Activated T-helper 2 cell treated with anti-CD3 and anti-CD28 coated beads, Interferon-gamma antibody, Interleukin-2, Interleukin-4, amounts not matched to agents 10 μg/mL and 5 μg/mL and 100 μg/mL, durations not matched to agents 14 hours and 24 hours and 36 hours (primary cell): ENCODE measurements at regions not wholly inside any gene's neighbourhood (a gene's known extent, or its start where the extent isn't known, plus 50 kb on each side); places are given as distances from the start of the nearest gene placed in this dataset.
"Not testable (repeated sequence)": the region's sequence is repeated elsewhere in the genome, so short reads cannot be mapped to it uniquely, and the experiment has no call there.

Experiments
- DNase-seq: peaks from one replicate; pipeline ENCODE4 v3.0.0; 2021; ENCODE audit warnings: low spot score
- H3K27ac Mint-ChIP-seq: one replicate; pipeline ENCODE4 v1.8.0; 2021; ENCODE audit warnings: mixed read lengths
- H3K27me3 Mint-ChIP-seq: one replicate; pipeline ENCODE4 v1.8.0; 2021; ENCODE audit warnings: low read depth, mixed read lengths
- H3K36me3 Mint-ChIP-seq: one replicate; pipeline ENCODE4 v1.8.0; 2021; ENCODE audit warnings: low read depth, mixed read lengths
- H3K4me1 Mint-ChIP-seq: one replicate; pipeline ENCODE4 v1.8.0; 2021; ENCODE audit warnings: low read depth, mixed read lengths
- H3K4me3 Mint-ChIP-seq: one replicate; pipeline ENCODE4 v1.8.0; 2021; ENCODE audit warnings: low read depth, mild to moderate bottlenecking, moderate library complexity, mixed read lengths
- H3K9me3 Mint-ChIP-seq: one replicate; pipeline ENCODE4 v1.8.0; 2021; ENCODE audit warnings: mixed read lengths
- intact Hi-C: fragments of 100-400 bp; cut with micrococcal nuclease; formaldehyde crosslinking; loops from one replicate; pipeline ENCODE4 v1.15.1; 2023

DNA sequence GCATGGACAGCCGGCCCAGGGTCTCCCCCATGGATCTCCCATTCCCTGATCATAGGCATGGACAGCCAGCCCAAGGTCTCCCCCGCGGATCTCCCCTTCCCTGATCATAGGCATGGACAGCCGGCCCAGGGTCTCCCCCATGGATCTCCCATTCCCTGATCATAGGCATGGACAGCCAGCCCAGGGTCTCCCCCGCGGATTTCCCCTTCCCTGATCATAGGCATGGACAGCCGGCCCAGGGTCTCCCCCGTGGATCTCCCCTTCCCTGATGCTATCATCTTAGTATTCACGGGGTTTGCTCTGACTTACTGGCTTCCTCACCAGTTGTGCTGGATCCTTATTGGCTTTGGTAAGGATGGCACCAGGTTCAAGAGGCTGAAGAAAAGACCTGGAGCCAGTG lies 769.4 kb upstream of the TPTE start:
- H3K27ac Mint-ChIP-seq, H3K27me3 Mint-ChIP-seq, H3K4me3 Mint-ChIP-seq, intact Hi-C loops, DNase-seq, H3K36me3 Mint-ChIP-seq, H3K4me1 Mint-ChIP-seq: not testable (repeated sequence)
- peaks cover 22% of the 10 kb centered on the region for H3K9me3 Mint-ChIP-seq

- intact Hi-C loops = not testable (repeated sequence)
- H3K9me3 Mint-ChIP-seq = peaks cover 12% of the 10 kb centered on the region
These were observed 767.9 kb upstream of the TPTE start for GRCh38 chr21:9753441-9753840.

GRCh38 chr21:9753943-9754342 lies 767.4 kb upstream of the TPTE start:
- intact Hi-C loops = no loop called here
- no peak overlapping the region for H3K27ac Mint-ChIP-seq
- H3K27me3 Mint-ChIP-seq = no peaks in the 10 kb centered on the region
- H3K4me1 Mint-ChIP-seq = no peaks in the 10 kb centered on the region
- DNase-seq = no peak
- peaks cover 7% of the 10 kb centered on the region for H3K9me3 Mint-ChIP-seq
- no peaks in the 10 kb centered on the region for H3K36me3 Mint-ChIP-seq
- no peak overlapping the region for H3K4me3 Mint-ChIP-seq

More at GRCh38 chr21:9753441-9753840, 767.9 kb upstream of the TPTE start:
- H3K27ac Mint-ChIP-seq, H3K27me3 Mint-ChIP-seq, DNase-seq, H3K36me3 Mint-ChIP-seq, H3K4me1 Mint-ChIP-seq, H3K4me3 Mint-ChIP-seq: not testable (repeated sequence)

- H3K27ac Mint-ChIP-seq, DNase-seq, H3K9me3 Mint-ChIP-seq, intact Hi-C loops, H3K27me3 Mint-ChIP-seq, H3K36me3 Mint-ChIP-seq, H3K4me1 Mint-ChIP-seq, H3K4me3 Mint-ChIP-seq: not testable (repeated sequence)
These were observed 766.9 kb upstream of the TPTE start for GRCh38 chr21:9754434-9754833.

GRCh38 chr21:9755611-9756010 lies 765.8 kb upstream of the TPTE start:
- Mint-ChIP-seq H3K4me1 (no peaks in the 10 kb centered on the region), H3K9me3 (peaks cover 6% of the 10 kb centered on the region), H3K27ac (no peak overlapping the region), H3K36me3 (no peaks in the 10 kb centered on the region), H3K27me3 (no peaks in the 10 kb centered on the region), H3K4me3 (no peak overlapping the region)
- intact Hi-C loops = no loop called here
- no peak for DNase-seq

- no peak overlapping the region for H3K4me3 Mint-ChIP-seq
- no peaks in the 10 kb centered on the region for H3K27me3 Mint-ChIP-seq
- H3K36me3 Mint-ChIP-seq = no peaks in the 10 kb centered on the region
- intact Hi-C loops = no loop called here
- H3K27ac Mint-ChIP-seq = no peak overlapping the region
- H3K9me3 Mint-ChIP-seq = peaks cover 6% of the 10 kb centered on the region
- no peaks in the 10 kb centered on the region for H3K4me1 Mint-ChIP-seq
- no peak for DNase-seq
These were observed 764.7 kb upstream of the TPTE start for GRCh38 chr21:9756677-9757076.

GRCh38 chr21:9757118-9757517 lies 764.3 kb upstream of the TPTE start:
- intact Hi-C loops, H3K4me1 Mint-ChIP-seq, H3K4me3 Mint-ChIP-seq, H3K9me3 Mint-ChIP-seq, H3K36me3 Mint-ChIP-seq, H3K27me3 Mint-ChIP-seq, H3K27ac Mint-ChIP-seq, DNase-seq: not testable (repeated sequence)

- intact Hi-C loops, DNase-seq, H3K27me3 Mint-ChIP-seq, H3K4me1 Mint-ChIP-seq, H3K9me3 Mint-ChIP-seq, H3K36me3 Mint-ChIP-seq, H3K27ac Mint-ChIP-seq, H3K4me3 Mint-ChIP-seq: not testable (repeated sequence)
These were observed 763.8 kb upstream of the TPTE start for GRCh38 chr21:9757572-9757971.

GRCh38 chr21:9758141-9758540 lies 763.2 kb upstream of the TPTE start:
- no peak for DNase-seq
- Mint-ChIP-seq H3K9me3 (peaks cover 6% of the 10 kb centered on the region), H3K36me3 (no peaks in the 10 kb centered on the region), H3K4me3 (no peak overlapping the region), H3K27me3 (no peaks in the 10 kb centered on the region), H3K27ac (no peak overlapping the region), H3K4me1 (no peaks in the 10 kb centered on the region)
- intact Hi-C loops = no loop called here

DNA sequence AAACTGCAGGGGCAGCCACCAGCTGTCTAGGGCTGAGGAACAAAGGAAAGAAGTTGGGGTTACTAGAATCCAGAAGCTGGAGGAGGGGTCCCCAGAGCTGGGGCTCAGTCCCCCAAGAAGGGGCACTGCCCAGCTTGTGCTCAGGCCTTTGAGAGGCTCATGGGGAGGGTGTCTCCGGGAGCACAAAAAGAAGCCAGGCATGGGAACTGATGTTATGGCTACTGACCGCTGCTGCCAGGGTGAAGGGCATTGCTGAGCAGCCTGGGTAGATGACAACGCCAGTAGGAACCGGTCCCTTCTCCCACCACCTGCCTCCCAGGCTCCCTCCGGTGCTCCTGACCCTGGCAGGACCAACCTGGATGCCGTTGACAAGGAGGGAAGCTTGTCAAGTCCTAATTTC lies 762.5 kb upstream of the TPTE start:
- H3K36me3 Mint-ChIP-seq = no peaks in the 10 kb centered on the region
- DNase-seq = no peak
- H3K27ac Mint-ChIP-seq = no peak overlapping the region
- H3K27me3 Mint-ChIP-seq = no peaks in the 10 kb centered on the region
- H3K4me1 Mint-ChIP-seq = no peaks in the 10 kb centered on the region
- no peak overlapping the region for H3K4me3 Mint-ChIP-seq
- intact Hi-C loops = no loop called here
- H3K9me3 Mint-ChIP-seq = peaks cover 6% of the 10 kb centered on the region

GRCh38 chr21:9759972-9760371 lies 761.4 kb upstream of the TPTE start:
- no peaks in the 10 kb centered on the region for H3K36me3 Mint-ChIP-seq
- H3K27ac Mint-ChIP-seq = no peak overlapping the region
- H3K4me3 Mint-ChIP-seq = no peak overlapping the region
- H3K4me1 Mint-ChIP-seq = no peaks in the 10 kb centered on the region
- H3K27me3 Mint-ChIP-seq = no peaks in the 10 kb centered on the region
- no peak for DNase-seq
- intact Hi-C loops = no loop called here
- H3K9me3 Mint-ChIP-seq = peaks cover 6% of the 10 kb centered on the region

GRCh38 chr21:9760398-9761074 lies 760.8 kb upstream of the TPTE start:
- Mint-ChIP-seq H3K4me3 (no peak overlapping the region), H3K9me3 (peaks cover 6% of the 10 kb centered on the region), H3K36me3 (no peaks in the 10 kb centered on the region), H3K27ac (no peak overlapping the region), H3K4me1 (no peaks in the 10 kb centered on the region), H3K27me3 (no peaks in the 10 kb centered on the region)
- no peak for DNase-seq
- intact Hi-C loops = no loop called here

DNA sequence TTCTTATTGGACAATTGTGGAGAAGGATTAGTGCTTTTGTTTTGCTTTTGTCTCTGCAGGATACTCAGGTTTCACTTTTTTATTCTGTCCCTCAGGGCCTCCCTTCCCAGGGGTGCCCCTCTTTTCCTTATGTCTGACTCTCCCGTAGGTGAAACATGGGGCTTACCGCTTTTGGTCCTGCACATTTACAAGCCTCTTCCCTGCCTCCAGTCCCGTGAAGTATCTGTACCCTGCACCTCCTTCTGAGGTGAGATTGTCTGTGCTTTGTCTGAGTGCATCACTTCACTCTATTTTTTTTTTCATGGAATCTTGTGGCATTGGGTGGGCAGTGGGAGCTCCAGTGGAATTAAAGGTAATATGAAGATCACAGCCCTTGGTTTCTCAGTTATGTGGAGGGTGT lies 758.1 kb upstream of the TPTE start:
- no peaks in the 10 kb centered on the region for H3K9me3 Mint-ChIP-seq
- H3K4me3 Mint-ChIP-seq = no peak overlapping the region
- H3K4me1 Mint-ChIP-seq = no peaks in the 10 kb centered on the region
- DNase-seq = no peak
- no peak overlapping the region for H3K27ac Mint-ChIP-seq
- intact Hi-C loops = no loop called here
- no peaks in the 10 kb centered on the region for H3K36me3 Mint-ChIP-seq
- no peaks in the 10 kb centered on the region for H3K27me3 Mint-ChIP-seq

DNA sequence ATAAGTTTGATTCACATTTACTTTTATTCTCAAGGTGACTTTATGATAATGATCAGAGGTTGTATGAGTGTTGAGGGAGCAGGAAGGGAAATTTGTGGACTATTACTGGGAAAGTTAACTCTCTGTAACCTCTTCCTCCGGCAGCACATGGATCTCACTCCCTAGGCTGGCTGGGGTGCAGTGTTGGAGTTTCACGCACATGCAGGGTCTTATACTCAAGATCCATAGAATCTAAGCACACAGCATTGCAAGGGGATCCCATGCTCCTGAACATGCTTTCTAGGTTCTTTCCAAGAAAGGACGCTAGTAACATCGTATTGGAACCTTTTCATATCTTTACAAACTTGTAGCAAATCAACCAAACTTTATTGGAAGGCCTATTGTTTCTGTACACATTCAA lies 757.6 kb upstream of the TPTE start:
- no peak overlapping the region for H3K27ac Mint-ChIP-seq
- no peak for DNase-seq
- no peaks in the 10 kb centered on the region for H3K36me3 Mint-ChIP-seq
- intact Hi-C loops = no loop called here
- H3K4me1 Mint-ChIP-seq = no peaks in the 10 kb centered on the region
- no peaks in the 10 kb centered on the region for H3K27me3 Mint-ChIP-seq
- no peak overlapping the region for H3K4me3 Mint-ChIP-seq
- no peaks in the 10 kb centered on the region for H3K9me3 Mint-ChIP-seq
